Tibial nerve (tissue), 4 donors: ENCODE measurements at regions not wholly inside any gene's neighbourhood (a gene's known extent, or its start where the extent isn't known, plus 50 kb on each side); places are given as distances from the start of the nearest gene placed in this dataset.

ENCODE experiments used
- CTCF ChIP-seq, 5 experiments: fragments of 200-600 bp in 3 of 5; fragments of 450-650 bp in 2 of 5; sonication (generic) in 3 of 5; IDR thresholded peaks; one replicate each; pipeline ENCODE4 v1.5.1; 2016 to 2019; ENCODE audit warnings: antibody characterized with exemption in 5 of 5, mild to moderate bottlenecking in 3 of 5, moderate library complexity in 2 of 5
- EP300 ChIP-seq, 2 donors: sonication (generic); formaldehyde crosslinking; IDR thresholded peaks; one replicate each; pipeline ENCODE4 v1.6.1; 2017; ENCODE audit warnings: antibody characterized with exemption in 2 of 2, mild to moderate bottlenecking in 1 of 2
- POLR2A ChIP-seq, 2 donors: fragments of 450-650 bp; IDR thresholded peaks; one replicate each; pipeline ENCODE4 v1.6.1; 2017; ENCODE audit warnings: antibody characterized with exemption in 2 of 2, mild to moderate bottlenecking in 2 of 2, moderate library complexity in 2 of 2

- TF ChIP-seq CTCF (IDR thresholded peaks at IDR 0.05) (no peak), POLR2A (IDR thresholded peaks at IDR 0.05) (no peak), EP300 (IDR thresholded peaks at IDR 0.05) (no peak)
Observed at GRCh38 chr3:104685492-104685891, 681.2 kb upstream of the ALCAM start.
